Left lung (tissue), 4 donors: ENCODE measurements at regions not wholly inside any gene's neighbourhood (a gene's known extent, or its start where the extent isn't known, plus 50 kb on each side); places are given as distances from the start of the nearest gene placed in this dataset.
"Not testable (repeated sequence)": the region's sequence is repeated elsewhere in the genome, so short reads cannot be mapped to it uniquely, and the experiment has no call there.

Experiments used
- ATAC-seq: fragments of 200-7000 bp; cut with Tn5 transposase; one replicate; pipeline ENCODE4 v1.9.1; 2020; ENCODE audit warnings: moderate library complexity
- DNase-seq, 4 donors: peaks; one replicate each; pipeline ENCODE4 v3.0.0-alpha.2; 2013 to 2020
- H3K27ac ChIP-seq, 2 donors: fragments of 200-600 bp; sonication (generic) in 1 of 2; one replicate each; pipeline versions ENCODE4 v1.5.0 to v1.8.0; 2020 to 2021
- H3K27me3 ChIP-seq, 2 donors: fragments of 200-600 bp; sonication (generic) in 1 of 2; one replicate each; pipeline versions ENCODE4 v1.5.0 to v1.8.0; 2020 to 2021
- H3K36me3 ChIP-seq, 2 donors: fragments of 200-600 bp; sonication (generic) in 1 of 2; one replicate each; pipeline versions ENCODE4 v1.5.0 to v1.8.0; 2020 to 2021
- H3K4me1 ChIP-seq, 2 donors: fragments of 200-600 bp; one replicate each; pipeline ENCODE4 v1.8.0; 2021
- H3K4me3 ChIP-seq, 2 donors: fragments of 200-600 bp; sonication (generic) in 1 of 2; one replicate each; pipeline versions ENCODE4 v1.5.0 to v1.8.0; 2020 to 2021; ENCODE audit warnings: mild to moderate bottlenecking in 1 of 2
- H3K9me3 ChIP-seq, 2 donors: fragments of 200-600 bp; sonication (generic) in 1 of 2; one replicate each; pipeline versions ENCODE4 v1.5.0 to v1.8.0; 2020 to 2021
- intact Hi-C, 2 donors: fragments of 100-400 bp; cut with DNase I; formaldehyde crosslinking; loops; one replicate each; pipeline versions ENCODE4 v1.11.2 to v1.14.2; 2022
- TF ChIP-seq, protein P1 (sequence below), 2 donors: fragments of 200-600 bp; sonication (generic) in 1 of 2; IDR thresholded peaks; one replicate each; pipeline versions ENCODE4 v1.5.0 to v1.8.0; 2021; ENCODE audit warnings: antibody characterized with exemption in 2 of 2
- donor health status: DM: no; HTN: yes; CAD: no.
- donor health status: DM: no; HTN: no; CAD: no.

DNA sequence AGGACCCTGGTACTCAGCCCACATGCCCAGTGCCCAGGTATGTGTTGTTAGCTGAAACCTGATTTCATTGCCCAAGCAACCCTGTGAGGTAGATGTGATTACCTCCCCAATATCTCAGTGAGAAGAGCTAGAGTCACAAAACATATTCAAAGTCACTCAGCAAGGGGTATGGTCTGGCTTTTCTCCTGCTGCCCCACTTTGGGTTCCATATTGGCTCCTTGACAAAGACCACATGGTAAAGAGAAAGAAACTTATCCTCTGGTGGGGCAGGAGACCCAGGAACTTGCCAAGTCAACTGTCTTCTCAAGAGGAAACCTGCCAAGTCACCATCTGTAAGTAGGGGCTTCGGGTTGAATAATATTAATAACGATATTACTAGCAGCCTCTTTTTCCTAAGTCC is 148.3 kb upstream of the LMCD1 start:
- Histone ChIP-seq H3K4me3 (no peak overlapping the region), H3K36me3 (no peaks in the 10 kb centered on the region), H3K9me3 (no peaks in the 10 kb centered on the region), H3K27me3 (no peaks in the 10 kb centered on the region), H3K4me1 (peaks cover 0 to 4% of the 10 kb centered on the region in 2 donors), H3K27ac (no peak overlapping the region)
- DNase-seq (no peak), ATAC-seq (no peak)
- TF ChIP-seq, protein P1, sequence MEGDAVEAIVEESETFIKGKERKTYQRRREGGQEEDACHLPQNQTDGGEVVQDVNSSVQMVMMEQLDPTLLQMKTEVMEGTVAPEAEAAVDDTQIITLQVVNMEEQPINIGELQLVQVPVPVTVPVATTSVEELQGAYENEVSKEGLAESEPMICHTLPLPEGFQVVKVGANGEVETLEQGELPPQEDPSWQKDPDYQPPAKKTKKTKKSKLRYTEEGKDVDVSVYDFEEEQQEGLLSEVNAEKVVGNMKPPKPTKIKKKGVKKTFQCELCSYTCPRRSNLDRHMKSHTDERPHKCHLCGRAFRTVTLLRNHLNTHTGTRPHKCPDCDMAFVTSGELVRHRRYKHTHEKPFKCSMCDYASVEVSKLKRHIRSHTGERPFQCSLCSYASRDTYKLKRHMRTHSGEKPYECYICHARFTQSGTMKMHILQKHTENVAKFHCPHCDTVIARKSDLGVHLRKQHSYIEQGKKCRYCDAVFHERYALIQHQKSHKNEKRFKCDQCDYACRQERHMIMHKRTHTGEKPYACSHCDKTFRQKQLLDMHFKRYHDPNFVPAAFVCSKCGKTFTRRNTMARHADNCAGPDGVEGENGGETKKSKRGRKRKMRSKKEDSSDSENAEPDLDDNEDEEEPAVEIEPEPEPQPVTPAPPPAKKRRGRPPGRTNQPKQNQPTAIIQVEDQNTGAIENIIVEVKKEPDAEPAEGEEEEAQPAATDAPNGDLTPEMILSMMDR (IDR thresholded peaks at IDR 0.05) = no peak
- intact Hi-C loops = no loop called here

DNA sequence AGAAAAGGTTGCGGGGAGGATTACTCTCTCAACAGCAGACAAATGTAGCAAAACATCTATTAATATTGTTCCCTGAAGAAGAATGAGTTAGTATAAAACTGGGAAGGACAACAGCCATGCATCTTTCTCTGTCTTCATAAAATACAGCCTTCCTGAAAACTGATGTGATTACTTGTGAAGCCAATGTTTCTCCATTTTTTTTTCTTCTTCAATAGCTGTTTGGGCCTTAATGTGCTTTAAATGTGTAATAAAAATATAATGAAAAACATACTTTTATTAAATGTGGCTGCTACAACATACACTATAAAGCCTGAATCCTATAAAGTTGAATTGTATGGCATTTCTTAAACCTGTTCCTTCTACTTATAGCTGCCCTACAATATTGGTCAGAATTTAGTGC is 146.3 kb upstream of the LMCD1 start:
- H3K27ac ChIP-seq = no peak overlapping the region
- intact Hi-C loops = no loop called here
- H3K36me3 ChIP-seq = no peaks in the 10 kb centered on the region
- ATAC-seq = no peak
- peaks cover 0 to 4% of the 10 kb centered on the region in 2 donors for H3K4me1 ChIP-seq
- H3K4me3 ChIP-seq = no peak overlapping the region
- no peak for DNase-seq
- H3K27me3 ChIP-seq = no peaks in the 10 kb centered on the region
- no peaks in the 10 kb centered on the region for H3K9me3 ChIP-seq
- TF ChIP-seq, protein P1 (IDR thresholded peaks at IDR 0.05) = no peak

DNA sequence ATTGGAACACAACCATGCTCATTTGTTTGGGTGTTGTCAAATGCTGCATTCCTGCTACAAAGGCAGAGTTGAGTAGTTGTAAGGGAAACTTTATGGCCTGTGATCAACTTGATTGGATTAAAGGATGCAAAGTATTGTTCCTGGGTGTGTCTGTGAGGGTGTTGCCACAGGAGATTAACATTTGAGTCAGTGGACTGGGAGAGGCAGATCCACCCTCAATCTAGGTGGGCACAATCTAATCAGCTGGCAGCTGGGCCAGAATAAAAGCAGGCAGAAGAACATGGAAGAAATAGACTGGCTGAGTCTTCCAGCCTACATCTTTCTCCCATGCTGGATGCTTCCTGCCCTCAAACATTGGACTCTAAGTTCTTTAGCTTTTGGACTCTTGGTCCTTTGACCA is 145.6 kb upstream of the LMCD1 start:
- H3K4me3 ChIP-seq, H3K36me3 ChIP-seq, ATAC-seq, intact Hi-C loops, H3K4me1 ChIP-seq, H3K9me3 ChIP-seq, H3K27ac ChIP-seq, DNase-seq, H3K27me3 ChIP-seq: not testable (repeated sequence)

DNA sequence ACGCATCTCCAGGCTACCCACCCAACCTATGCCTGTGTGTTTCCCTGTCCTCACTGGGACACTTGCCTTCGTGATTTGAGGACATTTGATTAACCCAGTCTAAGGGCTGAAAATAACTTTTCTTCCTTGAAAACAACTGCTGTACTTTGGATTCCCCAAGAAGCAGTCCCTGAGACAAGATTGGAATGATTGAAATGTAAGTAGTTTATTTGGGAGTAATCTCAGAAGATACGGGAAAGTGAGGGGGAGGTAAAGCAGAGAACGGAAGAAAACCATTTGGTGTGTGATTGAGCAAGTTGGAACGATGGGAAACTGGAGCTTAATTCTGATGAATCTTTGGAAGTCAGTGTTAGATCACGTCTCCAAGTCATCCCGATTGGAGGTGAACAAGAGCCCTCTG is 143.8 kb upstream of the LMCD1 start:
- no peaks in the 10 kb centered on the region for H3K27me3 ChIP-seq
- TF ChIP-seq, protein P1 (IDR thresholded peaks at IDR 0.05) = no peak
- intact Hi-C loops = no loop called here
- DNase-seq (no peak), ATAC-seq (no peak)
- H3K4me3 ChIP-seq = no peak overlapping the region
- peaks cover 0 to 5% of the 10 kb centered on the region in 2 donors for H3K9me3 ChIP-seq
- H3K4me1 ChIP-seq = peaks cover 0 to 4% of the 10 kb centered on the region in 2 donors
- H3K27ac ChIP-seq = peak overlapping the region in 1 of 2 donors; percentile 25
- no peaks in the 10 kb centered on the region for H3K36me3 ChIP-seq

DNA sequence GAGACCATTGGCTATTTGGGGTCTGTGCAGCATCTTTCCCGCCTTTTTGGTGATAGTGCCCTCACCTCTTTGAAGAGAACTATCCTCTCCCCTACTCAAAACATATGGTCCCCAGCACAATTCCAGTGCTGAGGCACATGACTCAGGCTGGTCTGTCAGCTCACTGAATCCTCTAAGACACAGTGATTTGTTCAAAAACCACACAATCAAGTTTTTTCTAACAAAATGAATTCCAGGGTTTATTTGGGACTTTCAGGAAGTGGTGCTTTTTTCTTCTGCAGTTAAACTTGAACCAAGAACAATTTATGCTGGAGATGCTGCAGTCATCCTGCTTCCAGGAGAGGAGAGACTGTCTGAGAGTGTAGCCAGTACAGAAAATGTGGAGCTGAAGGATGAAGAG is 142.5 kb upstream of the LMCD1 start:
- TF ChIP-seq, protein P1 (IDR thresholded peaks at IDR 0.05) = no peak

DNA sequence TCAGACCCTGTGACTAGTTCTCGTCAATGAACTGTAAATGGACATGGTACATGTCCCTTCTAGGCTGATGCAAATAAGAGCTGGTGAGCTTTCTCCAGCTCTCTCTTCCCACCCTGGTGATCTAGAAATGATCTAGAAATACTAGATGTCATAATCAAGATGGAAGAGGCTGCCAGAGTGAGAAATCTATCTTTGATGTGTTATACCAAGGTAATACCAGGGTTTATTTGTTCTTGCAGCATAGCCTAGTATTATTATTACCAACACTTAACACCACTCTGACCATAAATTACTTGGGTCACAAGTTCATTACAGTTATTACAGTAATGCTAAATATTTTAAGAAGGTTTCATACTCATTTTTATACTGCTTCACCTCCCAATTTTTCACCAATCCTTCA is 138.4 kb upstream of the LMCD1 start:
- no peak overlapping the region for H3K27ac ChIP-seq
- TF ChIP-seq, protein P1 (IDR thresholded peaks at IDR 0.05) = no peak
- H3K4me1 ChIP-seq = no peaks in the 10 kb centered on the region
- ATAC-seq (no peak), DNase-seq (no peak)
- H3K27me3 ChIP-seq = no peaks in the 10 kb centered on the region
- intact Hi-C loops = no loop called here
- peaks cover 0 to 5% of the 10 kb centered on the region in 2 donors for H3K9me3 ChIP-seq
- no peaks in the 10 kb centered on the region for H3K36me3 ChIP-seq
- H3K4me3 ChIP-seq = no peak overlapping the region

More for the DNA sequence above, 142.5 kb upstream of the LMCD1 start:
- Histone ChIP-seq H3K27ac (no peak overlapping the region), H3K27me3 (no peaks in the 10 kb centered on the region), H3K9me3 (peaks cover 0 to 5% of the 10 kb centered on the region in 2 donors), H3K36me3 (no peaks in the 10 kb centered on the region), H3K4me3 (no peak overlapping the region), H3K4me1 (peaks cover 0 to 4% of the 10 kb centered on the region in 2 donors)
- DNase-seq (no peak), ATAC-seq (no peak)
- intact Hi-C loops = no loop called here
